A549 (cell line): ENCODE measurements at regions not wholly inside any gene's neighbourhood (a gene's known extent, or its start where the extent isn't known, plus 50 kb on each side); places are given as distances from the start of the nearest gene placed in this dataset.

Experiments
- BCL3 ChIP-seq: fragments of >200 bp; sonication (Bioruptor Twin); formaldehyde crosslinking; IDR thresholded peaks from 3 replicates; pipeline ENCODE4 v1.6.1; 2016
- CHD2 ChIP-seq: fragments of 150-350 bp; IDR thresholded peaks from 2 replicates; pipeline ENCODE4 v1.6.1; 2014; ENCODE audit warnings: low read length; ENCODE audit not compliant: partially characterized antibody
- MAFK ChIP-seq: fragments of 450-650 bp; IDR thresholded peaks from 2 replicates; pipeline ENCODE4 v1.6.1; 2014; ENCODE audit not compliant: partially characterized antibody
- MAZ ChIP-seq: fragments of 150-350 bp; IDR thresholded peaks from 2 replicates; pipeline ENCODE4 v1.6.1; 2014; ENCODE audit warnings: antibody characterized with exemption, low read depth, low read length, borderline replicate concordance
- PHF8 ChIP-seq: fragments of 200-600 bp; sonication (generic); IDR thresholded peaks from 2 replicates; pipeline ENCODE4 v1.6.1; 2016; ENCODE audit warnings: low read depth, mild to moderate bottlenecking, antibody characterized with exemption, moderate library complexity, borderline replicate concordance
- POLR2A ChIP-seq: IDR thresholded peaks from 2 replicates; pipeline ENCODE4 v1.6.1; 2012; ENCODE audit warnings: mild to moderate bottlenecking, low read length
- TF ChIP-seq, protein P1 (sequence below): fragments of >200 bp; sonication (Bioruptor Twin); formaldehyde crosslinking; IDR thresholded peaks from 3 replicates; pipeline ENCODE4 v1.5.1; 2016

DNA sequence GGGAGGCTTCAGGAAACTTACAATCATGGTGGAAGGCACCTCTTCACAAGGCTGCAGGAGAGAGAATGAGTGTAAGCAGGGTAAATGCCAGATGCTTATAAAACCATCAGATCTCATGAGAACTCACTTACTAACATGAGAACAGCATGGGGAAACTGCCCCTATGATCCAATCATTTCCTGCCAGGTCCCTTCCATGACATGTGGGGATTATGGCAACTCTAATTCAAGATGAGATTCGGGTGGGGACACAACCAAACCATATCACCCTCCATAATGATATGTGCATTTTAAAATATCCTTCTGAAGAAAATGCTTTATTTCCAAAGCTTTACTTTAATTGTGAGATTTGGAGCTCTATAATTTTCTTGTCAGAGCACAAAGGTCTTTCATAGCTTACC, 154.1 kb upstream of the CENPW start:
- TF ChIP-seq POLR2A (no peak), MAFK (no peak), BCL3 (no peak), MAZ (no peak), CHD2 (no peak), PHF8 (no peak)
- TF ChIP-seq, protein P1, sequence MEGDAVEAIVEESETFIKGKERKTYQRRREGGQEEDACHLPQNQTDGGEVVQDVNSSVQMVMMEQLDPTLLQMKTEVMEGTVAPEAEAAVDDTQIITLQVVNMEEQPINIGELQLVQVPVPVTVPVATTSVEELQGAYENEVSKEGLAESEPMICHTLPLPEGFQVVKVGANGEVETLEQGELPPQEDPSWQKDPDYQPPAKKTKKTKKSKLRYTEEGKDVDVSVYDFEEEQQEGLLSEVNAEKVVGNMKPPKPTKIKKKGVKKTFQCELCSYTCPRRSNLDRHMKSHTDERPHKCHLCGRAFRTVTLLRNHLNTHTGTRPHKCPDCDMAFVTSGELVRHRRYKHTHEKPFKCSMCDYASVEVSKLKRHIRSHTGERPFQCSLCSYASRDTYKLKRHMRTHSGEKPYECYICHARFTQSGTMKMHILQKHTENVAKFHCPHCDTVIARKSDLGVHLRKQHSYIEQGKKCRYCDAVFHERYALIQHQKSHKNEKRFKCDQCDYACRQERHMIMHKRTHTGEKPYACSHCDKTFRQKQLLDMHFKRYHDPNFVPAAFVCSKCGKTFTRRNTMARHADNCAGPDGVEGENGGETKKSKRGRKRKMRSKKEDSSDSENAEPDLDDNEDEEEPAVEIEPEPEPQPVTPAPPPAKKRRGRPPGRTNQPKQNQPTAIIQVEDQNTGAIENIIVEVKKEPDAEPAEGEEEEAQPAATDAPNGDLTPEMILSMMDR: no peak
